HS-27A (cell line): ENCODE measurements at regions not wholly inside any gene's neighbourhood (a gene's known extent, or its start where the extent isn't known, plus 50 kb on each side); places are given as distances from the start of the nearest gene placed in this dataset.
"Not testable (repeated sequence)": the region's sequence is repeated elsewhere in the genome, so short reads cannot be mapped to it uniquely, and the experiment has no call there.

Experiments
- DNase-seq: peaks from one replicate; pipeline ENCODE4 v3.0.0-alpha.2; 2012; ENCODE audit warnings: low read depth, missing footprints

- DNase-seq: no peak
These were observed 478.0 kb upstream of the KLF6 start for GRCh38 chr10:4262870-4263600.

DNA sequence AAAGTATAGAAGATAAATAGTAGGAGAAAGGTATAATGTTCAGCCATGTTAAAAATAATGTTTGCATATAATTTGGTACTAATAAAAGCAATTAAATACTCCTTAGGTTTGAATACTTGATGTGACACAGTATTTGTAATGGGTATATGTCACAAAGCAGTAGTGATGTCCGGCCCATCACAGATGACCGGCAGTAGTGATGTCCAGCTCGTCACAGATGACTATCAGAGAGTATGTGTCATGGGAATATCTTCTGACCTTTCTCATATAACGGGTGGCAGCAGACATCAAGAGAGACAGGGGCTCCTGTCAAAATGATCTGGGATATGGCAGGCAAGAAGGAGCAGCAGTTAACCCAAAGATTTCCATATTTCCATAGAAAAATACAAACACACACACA is 477.4 kb upstream of the KLF6 start:
- DNase-seq: no peak

DNA sequence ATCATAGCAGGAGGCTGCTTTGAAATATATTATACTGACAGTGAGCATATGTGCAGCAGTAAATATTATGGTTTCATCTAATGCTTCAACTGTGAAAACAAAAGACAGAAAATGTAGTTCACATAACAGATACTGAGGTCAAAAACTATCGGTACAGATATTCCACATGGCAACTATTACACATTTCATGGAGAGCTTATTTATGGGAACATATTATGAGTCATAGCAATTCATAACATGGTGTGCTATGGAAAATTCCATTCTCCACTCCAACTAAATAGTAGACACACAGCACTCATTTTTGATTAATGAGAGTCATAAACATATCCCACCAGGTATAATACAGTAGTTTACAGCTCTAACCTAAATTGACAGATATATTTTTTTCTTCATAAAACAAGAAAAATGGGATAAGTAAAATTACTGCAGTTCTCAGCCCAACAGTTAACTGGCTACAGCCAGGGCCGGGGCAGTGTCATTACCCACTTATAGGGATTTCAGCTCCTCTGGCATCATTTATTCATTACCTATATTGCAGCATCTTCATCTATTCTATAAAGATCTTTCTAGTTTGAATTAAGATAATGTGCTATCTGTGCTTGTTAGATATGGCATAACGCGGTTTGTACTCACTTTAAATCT is 475.6 kb upstream of the KLF6 start:
- DNase-seq: no peak

- no peak for DNase-seq
These were observed 473.0 kb upstream of the KLF6 start for GRCh38 chr10:4257939-4258465.

DNA sequence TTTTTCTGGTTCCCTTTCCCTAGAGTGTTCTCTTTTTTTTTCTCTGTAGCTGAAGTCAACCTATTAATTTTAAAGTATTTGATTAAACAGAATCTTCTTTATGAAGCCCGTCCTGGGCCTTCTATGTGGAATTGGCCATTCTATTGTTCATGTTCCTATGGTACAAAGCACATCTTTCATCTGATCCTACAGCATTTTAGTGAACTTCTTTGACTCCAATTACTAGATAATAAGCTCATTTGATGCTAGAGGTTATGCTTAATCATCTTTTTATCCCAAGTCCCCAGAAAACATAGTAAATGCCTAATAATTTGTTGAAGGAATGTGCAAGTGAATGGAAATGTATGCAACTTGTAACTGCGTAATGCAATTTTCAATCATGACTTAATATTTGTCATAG is 472.0 kb upstream of the KLF6 start:
- no peak for DNase-seq

DNA sequence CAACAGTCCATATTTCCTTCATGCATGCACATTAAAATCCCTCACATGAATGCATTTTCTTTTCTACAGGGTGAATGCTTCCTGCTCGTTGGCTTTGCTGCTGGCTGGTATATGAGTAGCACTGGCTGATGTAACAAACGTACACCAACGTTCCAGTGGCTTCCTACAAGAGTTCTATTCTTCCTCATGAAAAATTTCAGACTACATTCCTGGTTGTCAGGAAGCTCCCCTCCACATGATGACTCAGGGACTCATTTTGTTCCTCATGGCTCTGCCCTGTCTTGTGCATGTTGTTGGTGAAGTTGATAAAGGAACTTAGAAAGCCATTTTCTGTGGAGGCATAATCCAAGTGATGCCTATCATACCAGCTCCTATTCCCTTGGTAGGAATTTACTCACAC is 470.7 kb upstream of the KLF6 start:
- DNase-seq: no peak

DNA sequence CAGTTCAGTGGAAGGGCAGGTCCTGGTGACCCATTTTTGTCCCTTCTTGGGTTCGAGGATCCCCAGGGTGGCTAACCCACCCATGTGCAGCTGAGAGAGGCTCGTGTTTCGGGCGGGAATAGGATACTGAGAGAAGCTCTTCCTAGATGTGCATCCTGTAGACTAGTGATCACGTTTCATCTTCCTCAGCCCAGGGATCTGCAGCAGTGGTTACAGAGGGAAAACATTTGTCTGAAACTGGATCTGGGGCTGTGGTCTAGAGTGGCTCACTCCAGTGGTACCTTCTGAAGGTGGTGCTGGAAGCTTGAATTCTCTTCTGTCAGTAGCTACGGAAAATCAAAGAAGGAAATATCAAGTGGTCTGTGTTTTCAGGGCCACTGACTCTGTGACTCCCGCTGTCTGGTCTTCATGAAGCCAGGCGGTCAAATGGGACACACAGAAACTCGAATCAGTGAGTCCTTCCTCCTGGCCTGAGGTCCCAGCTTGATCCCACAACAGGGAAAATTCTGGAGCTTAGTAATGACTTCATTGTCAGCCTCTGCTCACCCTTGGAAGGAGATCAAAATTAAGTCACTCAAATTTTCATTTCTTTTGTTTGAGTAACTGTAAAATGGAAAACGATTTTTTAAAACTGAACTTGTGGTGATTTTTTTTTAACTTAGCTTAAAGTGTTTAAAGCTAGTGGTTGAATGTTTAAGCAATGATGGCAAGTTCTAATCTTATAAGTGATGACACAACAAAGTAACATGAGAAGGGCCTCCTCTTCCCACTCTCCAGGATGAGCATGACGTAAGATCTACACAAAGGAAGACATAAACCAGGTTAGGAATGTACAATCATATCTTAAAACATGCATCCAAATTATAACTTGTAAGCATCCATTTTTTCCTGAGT is 469.3 kb upstream of the KLF6 start:
- DNase-seq: no peak

- no peak for DNase-seq
These were observed 467.7 kb upstream of the KLF6 start for GRCh38 chr10:4252701-4253100.

DNA sequence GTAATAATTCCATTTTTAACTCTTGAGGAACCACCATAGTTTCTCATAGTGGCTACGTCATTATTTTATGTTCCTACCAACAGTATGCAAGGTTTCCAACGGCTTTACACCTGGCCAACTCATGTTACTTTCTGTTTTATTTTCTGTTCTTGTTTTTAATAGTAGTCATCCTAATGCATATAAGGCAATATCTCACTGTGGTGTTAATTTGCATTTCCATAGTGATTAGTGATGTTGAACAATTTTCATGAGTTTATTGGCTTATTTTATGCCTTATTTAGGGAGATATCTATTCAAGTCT is 465.5 kb upstream of the KLF6 start:
- DNase-seq: no peak

DNA sequence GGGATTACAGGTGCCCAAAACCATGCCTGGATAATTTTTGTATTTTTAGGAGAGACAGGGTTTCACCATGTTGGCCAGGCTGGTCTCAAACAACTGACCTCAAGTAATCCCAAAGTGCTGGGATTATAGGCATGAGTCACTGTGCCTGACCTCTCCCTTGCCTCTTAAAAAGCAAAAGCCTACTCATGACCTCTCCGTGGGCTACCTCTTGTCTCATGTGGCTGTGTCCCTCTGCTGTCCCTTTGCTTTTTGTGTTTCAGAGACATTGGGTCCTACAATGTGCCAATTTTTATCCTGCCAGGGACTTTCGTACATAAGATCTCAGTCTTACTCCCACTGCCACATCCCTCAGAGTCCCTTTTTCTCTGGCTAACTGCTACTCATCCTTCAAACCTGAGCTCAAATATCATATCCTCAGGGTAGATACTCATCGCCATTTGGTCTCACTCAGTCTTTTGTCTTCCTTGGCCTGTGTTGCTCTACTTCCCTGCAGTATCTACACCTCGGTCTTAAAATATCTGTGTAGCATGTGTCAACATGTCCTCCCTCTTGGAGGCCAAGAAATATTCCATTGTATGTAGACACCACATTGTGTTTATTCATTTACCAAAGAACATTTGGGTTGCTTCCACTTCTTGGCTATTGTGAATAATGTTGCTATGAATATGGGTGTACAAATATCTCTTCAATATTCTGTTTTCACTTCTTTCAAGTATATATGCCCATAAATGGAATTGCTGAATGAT is 465.0 kb upstream of the KLF6 start:
- no peak for DNase-seq

- DNase-seq: no peak
These were observed 462.4 kb upstream of the KLF6 start for GRCh38 chr10:4247379-4247778.

DNA sequence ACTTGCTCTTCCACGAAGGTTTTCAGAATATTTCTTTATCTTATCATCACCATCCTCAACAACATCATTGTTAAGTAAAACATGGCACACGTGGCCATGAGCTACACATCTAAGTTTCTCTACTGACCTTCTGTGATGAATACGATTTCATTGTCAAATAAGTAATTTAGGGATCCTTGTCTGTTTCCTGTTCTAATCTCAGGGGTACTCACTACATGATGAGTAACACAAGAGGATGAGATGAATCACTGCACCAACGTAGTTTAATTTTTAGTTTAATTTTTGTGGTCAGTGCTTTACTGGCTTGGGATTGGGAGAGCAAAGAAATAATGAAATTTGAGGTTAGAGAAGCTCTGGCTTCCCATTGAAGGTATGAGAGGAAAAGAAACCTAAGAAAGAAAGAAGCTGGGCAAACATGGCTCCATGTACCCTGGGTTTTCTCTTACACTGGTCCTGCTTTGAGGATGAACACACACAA is 461.9 kb upstream of the KLF6 start:
- no peak for DNase-seq

- peak; percentile 85 for DNase-seq
These were observed 458.6 kb upstream of the KLF6 start for GRCh38 chr10:4243651-4244050.

- DNase-seq: no peak
These were observed 458.2 kb upstream of the KLF6 start for GRCh38 chr10:4243169-4243568.

DNA sequence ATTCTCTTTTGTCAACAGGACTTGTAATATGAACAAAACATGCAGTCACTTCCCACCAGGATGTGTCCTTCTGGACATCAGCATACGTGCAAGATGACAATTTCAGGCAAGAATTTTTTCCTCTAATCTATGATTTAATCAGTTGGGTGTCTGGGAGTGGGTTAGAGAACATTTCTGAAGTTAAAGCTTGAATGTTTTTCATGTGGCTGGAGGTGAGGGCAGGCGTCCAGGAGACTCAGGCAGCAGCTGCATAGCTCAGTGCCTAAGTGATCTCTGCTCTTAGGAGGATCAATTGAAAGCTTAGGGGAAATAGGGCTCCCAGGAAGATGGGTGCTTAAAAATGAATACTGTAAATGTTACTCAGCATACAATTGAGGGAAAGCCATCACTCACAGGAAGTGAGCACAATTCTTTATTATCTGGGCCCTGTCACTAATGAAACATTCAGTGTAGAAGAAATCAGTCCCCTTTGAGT is 457.6 kb upstream of the KLF6 start:
- no peak for DNase-seq

GRCh38 chr10:4241724-4242345 is 456.8 kb upstream of the KLF6 start:
- DNase-seq: no peak

GRCh38 chr10:4240608-4241197 is 455.7 kb upstream of the KLF6 start:
- DNase-seq: no peak

GRCh38 chr10:4239186-4239585 is 454.2 kb upstream of the KLF6 start:
- no peak for DNase-seq

DNA sequence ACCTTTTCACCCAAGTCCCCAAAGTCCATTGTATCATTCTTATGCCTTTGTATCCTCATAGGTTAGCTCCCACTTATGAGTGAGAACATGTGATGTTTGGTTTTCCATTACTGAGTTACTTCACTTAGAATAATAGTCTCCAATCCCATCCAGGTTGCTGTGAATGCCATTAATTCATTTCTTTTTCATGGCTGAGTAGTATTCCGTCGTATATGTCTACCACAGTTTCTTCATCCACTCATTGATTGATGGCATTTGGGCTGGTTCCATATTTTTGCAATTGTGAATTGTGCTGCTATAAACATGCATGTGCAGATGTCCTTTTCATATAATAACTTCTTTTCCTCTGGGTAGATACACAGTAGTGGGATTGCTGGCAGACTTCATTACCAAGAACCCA is 451.9 kb upstream of the KLF6 start:
- not testable (repeated sequence) for DNase-seq

DNA sequence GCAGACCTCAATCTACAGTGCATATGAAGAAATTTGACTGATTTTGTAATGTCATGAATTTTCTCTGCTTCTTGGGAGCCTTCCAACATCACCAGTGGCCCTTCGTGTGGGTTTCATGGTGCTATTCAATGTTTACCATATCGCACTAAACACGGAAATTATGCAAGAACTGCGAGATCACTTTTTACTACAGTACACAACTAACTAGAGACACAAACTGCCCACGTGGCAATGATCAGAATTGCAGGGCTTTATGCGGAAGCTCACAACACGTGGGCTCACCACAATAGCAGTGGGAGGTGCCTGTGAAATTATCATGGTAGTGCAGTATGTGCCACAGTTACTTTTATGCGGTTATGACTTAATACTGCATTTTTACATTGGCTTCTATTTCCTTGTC is 449.7 kb upstream of the KLF6 start:
- no peak for DNase-seq

DNA sequence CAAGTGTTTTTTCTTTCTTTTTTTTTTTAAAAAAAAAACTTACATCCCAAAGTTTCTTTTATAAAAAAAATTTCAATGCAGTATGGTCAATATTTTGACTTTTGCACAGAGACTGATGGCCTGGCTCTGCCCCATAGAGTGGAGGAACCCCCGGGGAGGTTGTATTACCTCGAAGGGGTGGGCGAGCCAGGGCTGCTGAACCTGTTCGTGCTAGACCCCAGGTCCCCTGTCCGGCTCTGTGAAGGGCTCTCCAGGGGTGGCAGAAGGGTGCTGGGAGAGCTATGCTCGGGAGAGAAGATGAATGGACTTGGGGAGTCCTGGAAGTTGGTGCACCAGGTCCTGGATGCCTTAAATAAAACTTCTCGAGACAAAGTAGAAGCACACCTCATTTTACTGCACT is 446.4 kb upstream of the KLF6 start:
- DNase-seq: no peak
